Bronchial epithelial cell (primary cell): ENCODE measurements at regions not wholly inside any gene's neighbourhood (a gene's known extent, or its start where the extent isn't known, plus 50 kb on each side); places are given as distances from the start of the nearest gene placed in this dataset.
"Not testable (repeated sequence)": the region's sequence is repeated elsewhere in the genome, so short reads cannot be mapped to it uniquely, and the experiment has no call there.

Experiments used
- DNase-seq: peaks from one replicate; pipeline ENCODE4 v3.0.0-alpha.2; 2010; ENCODE audit warnings: low read depth
- FAIRE-seq: peaks from 2 replicates; lab custom pipeline; 2011; peaks lifted over from hg19 to GRCh38; lab: Jason Lieb, UNC
- H3K27me3 ChIP-seq: 2 replicates; pipeline ENCODE4 v1.5.1; 2011; ENCODE audit warnings: low read length; ENCODE audit not compliant: control insufficient read depth, insufficient read depth
- H3K36me3 ChIP-seq: 2 replicates; pipeline ENCODE4 v1.5.1; 2011; ENCODE audit warnings: low read length; ENCODE audit not compliant: control insufficient read depth, insufficient read depth
- H3K4me3 ChIP-seq: 2 replicates; pipeline ENCODE4 v1.5.1; 2011; ENCODE audit warnings: mild to moderate bottlenecking, low read depth, low read length, control low read depth
- TF ChIP-seq, protein P1 (sequence below): IDR thresholded peaks from 2 replicates; pipeline ENCODE4 v1.5.1; 2011; ENCODE audit warnings: mild to moderate bottlenecking, moderate library complexity, low read length, control low read depth, inconsistent platforms; ENCODE audit not compliant: insufficient read depth, severe bottlenecking

GRCh38 chr4:164239433-164239832 is 514.5 kb upstream of the SMIM31 start:
- Histone ChIP-seq H3K4me3 (no peak overlapping the region), H3K36me3 (no peaks in the 10 kb centered on the region), H3K27me3 (no peaks in the 10 kb centered on the region)
- DNase-seq: no peak
- FAIRE-seq: no peak
- TF ChIP-seq, protein P1, sequence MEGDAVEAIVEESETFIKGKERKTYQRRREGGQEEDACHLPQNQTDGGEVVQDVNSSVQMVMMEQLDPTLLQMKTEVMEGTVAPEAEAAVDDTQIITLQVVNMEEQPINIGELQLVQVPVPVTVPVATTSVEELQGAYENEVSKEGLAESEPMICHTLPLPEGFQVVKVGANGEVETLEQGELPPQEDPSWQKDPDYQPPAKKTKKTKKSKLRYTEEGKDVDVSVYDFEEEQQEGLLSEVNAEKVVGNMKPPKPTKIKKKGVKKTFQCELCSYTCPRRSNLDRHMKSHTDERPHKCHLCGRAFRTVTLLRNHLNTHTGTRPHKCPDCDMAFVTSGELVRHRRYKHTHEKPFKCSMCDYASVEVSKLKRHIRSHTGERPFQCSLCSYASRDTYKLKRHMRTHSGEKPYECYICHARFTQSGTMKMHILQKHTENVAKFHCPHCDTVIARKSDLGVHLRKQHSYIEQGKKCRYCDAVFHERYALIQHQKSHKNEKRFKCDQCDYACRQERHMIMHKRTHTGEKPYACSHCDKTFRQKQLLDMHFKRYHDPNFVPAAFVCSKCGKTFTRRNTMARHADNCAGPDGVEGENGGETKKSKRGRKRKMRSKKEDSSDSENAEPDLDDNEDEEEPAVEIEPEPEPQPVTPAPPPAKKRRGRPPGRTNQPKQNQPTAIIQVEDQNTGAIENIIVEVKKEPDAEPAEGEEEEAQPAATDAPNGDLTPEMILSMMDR: no peak

DNA sequence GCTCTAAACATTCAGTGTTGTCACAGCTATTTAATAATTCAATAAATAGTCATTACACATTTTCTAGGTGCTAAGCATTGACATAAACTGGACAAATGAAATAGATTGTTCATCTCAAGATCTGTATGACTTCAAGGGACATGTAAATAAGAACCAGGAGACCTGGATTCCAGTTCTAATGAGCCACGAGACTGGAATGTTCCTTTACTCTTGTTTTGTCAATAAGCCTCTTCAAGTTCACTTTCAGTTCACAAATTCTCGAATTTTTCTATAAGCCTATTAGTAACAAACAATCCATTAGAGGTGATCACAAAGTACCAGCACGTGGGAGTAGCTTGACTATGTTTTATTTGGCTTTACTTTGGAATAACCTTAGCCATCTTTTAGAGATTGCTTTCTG is 514.0 kb upstream of the SMIM31 start:
- FAIRE-seq (no peak), DNase-seq (peak; percentile 25)

GRCh38 chr4:164251257-164251656 is 502.7 kb upstream of the SMIM31 start:
- no peak for DNase-seq
- H3K36me3 ChIP-seq: no peaks in the 10 kb centered on the region
- no peak for FAIRE-seq
- TF ChIP-seq, protein P1: no peak
- H3K4me3 ChIP-seq: no peak overlapping the region
- no peaks in the 10 kb centered on the region for H3K27me3 ChIP-seq

More for the DNA sequence above, 514.0 kb upstream of the SMIM31 start:
- TF ChIP-seq, protein P1: no peak
- Histone ChIP-seq H3K27me3 (no peaks in the 10 kb centered on the region), H3K4me3 (no peak overlapping the region), H3K36me3 (no peaks in the 10 kb centered on the region)

DNA sequence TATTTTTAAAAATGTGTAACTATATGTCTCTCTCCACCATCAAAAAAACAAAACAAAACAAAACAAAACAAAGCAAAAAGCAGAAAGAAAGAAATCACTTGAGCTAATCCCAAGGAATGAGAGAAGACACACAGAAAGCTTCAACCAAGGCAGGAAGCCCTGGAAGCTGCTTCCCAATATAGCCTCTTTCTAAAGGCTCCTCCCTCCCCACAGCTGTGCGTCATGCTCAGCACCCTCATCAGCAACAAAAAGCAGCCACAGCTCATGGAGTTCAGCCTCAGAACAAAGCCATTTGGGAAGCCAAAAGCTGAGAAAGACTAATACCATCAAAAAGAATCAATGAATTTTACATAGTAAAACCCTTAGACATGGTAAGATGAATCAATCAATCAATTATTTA is 501.6 kb upstream of the SMIM31 start:
- no peaks in the 10 kb centered on the region for H3K36me3 ChIP-seq
- H3K4me3 ChIP-seq: no peak overlapping the region
- TF ChIP-seq, protein P1: no peak
- H3K27me3 ChIP-seq: no peaks in the 10 kb centered on the region
- DNase-seq (peak; percentile 23), FAIRE-seq (no peak)

GRCh38 chr4:164261831-164262230 is 492.1 kb upstream of the SMIM31 start:
- DNase-seq: no peak
- Histone ChIP-seq H3K36me3 (no peaks in the 10 kb centered on the region), H3K4me3 (no peak overlapping the region), H3K27me3 (no peaks in the 10 kb centered on the region)
- FAIRE-seq: no peak
- TF ChIP-seq, protein P1: no peak

DNA sequence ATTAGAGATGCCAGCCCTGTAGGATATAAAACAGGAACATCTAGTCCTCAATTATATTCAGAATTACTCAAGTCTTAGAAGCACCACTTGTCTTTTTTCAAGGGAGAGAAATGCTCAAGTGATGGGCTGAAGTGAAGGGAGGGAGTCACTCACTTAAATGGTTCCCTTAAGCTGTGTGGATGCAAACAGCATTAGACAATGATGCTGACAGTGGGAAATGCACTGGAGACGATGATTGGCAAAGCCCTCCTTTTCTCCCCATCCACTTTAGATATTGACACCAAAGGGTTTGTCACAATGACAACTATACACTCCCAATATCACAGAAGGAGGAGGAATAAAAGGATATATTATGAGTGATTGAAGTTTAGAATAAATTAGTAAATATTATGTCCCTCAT is 491.4 kb upstream of the SMIM31 start:
- not testable (repeated sequence) for H3K27me3 ChIP-seq, FAIRE-seq, H3K4me3 ChIP-seq, H3K36me3 ChIP-seq, DNase-seq

DNA sequence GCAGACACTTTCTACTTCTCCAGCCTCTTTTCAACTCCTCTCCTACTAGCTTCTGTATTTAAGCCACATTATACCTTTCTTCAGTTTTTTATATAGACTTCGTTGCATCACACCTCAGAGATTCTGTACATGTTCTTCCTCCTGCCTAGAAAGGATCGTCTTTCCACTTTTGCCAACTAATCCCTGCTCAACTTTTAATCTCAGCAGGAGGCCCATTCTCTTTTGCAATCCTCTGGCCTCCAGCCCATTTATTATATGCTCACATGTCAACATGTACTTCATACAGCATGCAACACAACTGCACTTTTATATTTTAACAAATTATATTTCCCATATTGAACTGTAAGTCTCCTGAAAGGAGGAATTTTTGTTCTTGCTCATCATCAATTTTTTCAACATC is 476.5 kb upstream of the SMIM31 start:
- FAIRE-seq, H3K36me3 ChIP-seq, H3K27me3 ChIP-seq, H3K4me3 ChIP-seq: not testable (repeated sequence)
- peak; percentile 33 for DNase-seq
